Type B pancreatic cell (in vitro differentiated cells): ENCODE measurements at regions not wholly inside any gene's neighbourhood (a gene's known extent, or its start where the extent isn't known, plus 50 kb on each side); places are given as distances from the start of the nearest gene placed in this dataset.
A peak's percentile ranks its signal among the peaks of the same experiment; 100 is the strongest.
"Not testable (repeated sequence)": the region's sequence is repeated elsewhere in the genome, so short reads cannot be mapped to it uniquely, and the experiment has no call there.

Experiments
- DNase-seq: peaks from one replicate; pipeline ENCODE4 v3.0.0; 2021; ENCODE audit warnings: mixed read lengths; ENCODE audit not compliant: unreplicated experiment; ENCODE audit errors: extremely low spot score
- H3K27ac Mint-ChIP-seq: 2 replicates; pipeline ENCODE4 v1.8.0; 2021; ENCODE audit warnings: mild to moderate bottlenecking, mixed read lengths
- H3K27me3 Mint-ChIP-seq: 2 replicates; pipeline ENCODE4 v1.8.0; 2021; ENCODE audit warnings: mixed read lengths
- H3K36me3 Mint-ChIP-seq: 2 replicates; pipeline ENCODE4 v1.8.0; 2021; ENCODE audit warnings: mixed read lengths
- H3K4me1 Mint-ChIP-seq: one replicate; pipeline ENCODE4 v1.8.0; 2021; ENCODE audit warnings: mixed read lengths; ENCODE audit not compliant: unreplicated experiment
- H3K4me3 Mint-ChIP-seq: 2 replicates; pipeline ENCODE4 v1.8.0; 2021; ENCODE audit warnings: mild to moderate bottlenecking, mixed read lengths
- H3K9me3 Mint-ChIP-seq: 2 replicates; pipeline ENCODE4 v1.8.0; 2021; ENCODE audit warnings: mixed read lengths
- TF ChIP-seq, protein P1 (sequence below): fragments of 200-600 bp; sonication (generic); conservative IDR thresholded peaks from 2 replicates; pipeline ENCODE4 v1.5.0; 2021; ENCODE audit warnings: antibody characterized with exemption, mild to moderate bottlenecking

GRCh38 chr6:155543166-155543847 lies 87.7 kb upstream of the NOX3 start:
- Mint-ChIP-seq H3K36me3 (no peaks in the 10 kb centered on the region), H3K27ac (no peak overlapping the region), H3K4me3 (no peak overlapping the region), H3K4me1 (no peaks in the 10 kb centered on the region), H3K9me3 (no peaks in the 10 kb centered on the region), H3K27me3 (no peaks in the 10 kb centered on the region)
- DNase-seq: no peak
- TF ChIP-seq, protein P1, sequence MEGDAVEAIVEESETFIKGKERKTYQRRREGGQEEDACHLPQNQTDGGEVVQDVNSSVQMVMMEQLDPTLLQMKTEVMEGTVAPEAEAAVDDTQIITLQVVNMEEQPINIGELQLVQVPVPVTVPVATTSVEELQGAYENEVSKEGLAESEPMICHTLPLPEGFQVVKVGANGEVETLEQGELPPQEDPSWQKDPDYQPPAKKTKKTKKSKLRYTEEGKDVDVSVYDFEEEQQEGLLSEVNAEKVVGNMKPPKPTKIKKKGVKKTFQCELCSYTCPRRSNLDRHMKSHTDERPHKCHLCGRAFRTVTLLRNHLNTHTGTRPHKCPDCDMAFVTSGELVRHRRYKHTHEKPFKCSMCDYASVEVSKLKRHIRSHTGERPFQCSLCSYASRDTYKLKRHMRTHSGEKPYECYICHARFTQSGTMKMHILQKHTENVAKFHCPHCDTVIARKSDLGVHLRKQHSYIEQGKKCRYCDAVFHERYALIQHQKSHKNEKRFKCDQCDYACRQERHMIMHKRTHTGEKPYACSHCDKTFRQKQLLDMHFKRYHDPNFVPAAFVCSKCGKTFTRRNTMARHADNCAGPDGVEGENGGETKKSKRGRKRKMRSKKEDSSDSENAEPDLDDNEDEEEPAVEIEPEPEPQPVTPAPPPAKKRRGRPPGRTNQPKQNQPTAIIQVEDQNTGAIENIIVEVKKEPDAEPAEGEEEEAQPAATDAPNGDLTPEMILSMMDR: no peak

GRCh38 chr6:155542036-155542435 lies 86.4 kb upstream of the NOX3 start:
- H3K4me3 Mint-ChIP-seq: no peak overlapping the region
- no peaks in the 10 kb centered on the region for H3K9me3 Mint-ChIP-seq
- DNase-seq: no peak
- TF ChIP-seq, protein P1: no peak
- H3K36me3 Mint-ChIP-seq: no peaks in the 10 kb centered on the region
- no peaks in the 10 kb centered on the region for H3K27me3 Mint-ChIP-seq
- no peaks in the 10 kb centered on the region for H3K4me1 Mint-ChIP-seq
- H3K27ac Mint-ChIP-seq: no peak overlapping the region

DNA sequence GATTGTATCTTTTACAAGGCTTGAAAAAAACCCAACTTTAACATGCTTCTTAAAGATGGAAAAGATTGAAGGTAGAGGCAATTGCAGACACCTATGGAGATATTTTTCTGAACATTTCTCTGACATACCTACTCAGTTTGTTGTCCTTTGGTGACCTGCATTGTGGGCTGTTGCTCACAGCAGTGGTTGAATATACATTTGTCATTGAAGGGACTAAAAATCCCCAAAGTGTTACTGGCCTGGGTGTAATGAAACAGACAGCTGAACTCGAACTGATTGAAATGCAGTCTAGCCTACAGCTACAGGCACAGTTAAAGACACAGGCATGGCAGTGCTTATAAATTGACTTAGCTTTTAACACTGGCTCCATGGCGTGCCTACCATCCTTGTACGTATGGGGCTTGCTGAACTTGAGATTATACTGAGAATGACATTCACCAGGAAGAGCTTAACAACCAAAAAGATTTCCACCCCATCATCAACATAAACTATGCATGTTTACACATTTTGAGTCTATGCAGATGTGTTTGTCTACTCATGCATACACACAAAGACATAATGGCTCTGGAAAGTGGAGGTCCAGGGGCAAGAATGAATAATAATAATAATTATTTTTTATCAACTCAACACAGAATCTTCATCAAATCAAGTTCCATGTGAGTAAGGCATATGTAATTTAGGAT lies 83.2 kb upstream of the NOX3 start:
- Mint-ChIP-seq H3K36me3 (no peaks in the 10 kb centered on the region), H3K27ac (no peak overlapping the region), H3K4me1 (no peaks in the 10 kb centered on the region), H3K27me3 (no peaks in the 10 kb centered on the region), H3K4me3 (no peak overlapping the region), H3K9me3 (peaks cover 4% of the 10 kb centered on the region)
- DNase-seq: no peak
- TF ChIP-seq, protein P1: no peak

- Mint-ChIP-seq H3K27me3 (no peaks in the 10 kb centered on the region), H3K27ac (no peak overlapping the region), H3K4me1 (no peaks in the 10 kb centered on the region), H3K9me3 (peaks cover 4% of the 10 kb centered on the region), H3K4me3 (no peak overlapping the region), H3K36me3 (no peaks in the 10 kb centered on the region)
- DNase-seq: no peak
- TF ChIP-seq, protein P1: no peak
Observed at GRCh38 chr6:155534678-155535077, 79.0 kb upstream of the NOX3 start.

- Mint-ChIP-seq H3K36me3 (no peaks in the 10 kb centered on the region), H3K9me3 (peaks cover 1% of the 10 kb centered on the region), H3K27ac (no peak overlapping the region), H3K27me3 (no peaks in the 10 kb centered on the region), H3K4me3 (no peak overlapping the region), H3K4me1 (peaks cover 9% of the 10 kb centered on the region)
- TF ChIP-seq, protein P1: peak; percentile 82
- no peak for DNase-seq
Observed at GRCh38 chr6:155530219-155530834, 74.7 kb upstream of the NOX3 start.

DNA sequence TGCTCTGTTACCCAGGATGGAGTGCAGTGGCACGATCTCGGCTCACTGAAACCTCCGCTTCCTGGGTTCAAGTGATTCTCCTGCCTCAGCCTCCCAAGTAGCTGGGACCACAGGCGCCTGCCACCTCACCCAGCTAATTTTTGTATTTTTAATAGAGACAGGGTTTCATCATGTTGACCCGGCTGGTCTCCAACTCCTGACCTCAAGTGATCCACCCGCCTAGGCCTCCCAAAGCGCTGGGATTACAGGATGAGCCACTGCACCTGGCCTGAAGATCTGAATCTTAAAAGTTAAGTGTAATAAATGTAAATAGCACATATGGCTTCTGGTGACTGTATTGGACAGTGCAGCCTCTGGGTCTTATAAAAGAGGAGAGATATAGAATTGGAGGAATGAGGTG lies 74.2 kb upstream of the NOX3 start:
- DNase-seq, H3K27me3 Mint-ChIP-seq, H3K4me1 Mint-ChIP-seq, H3K4me3 Mint-ChIP-seq, H3K27ac Mint-ChIP-seq, H3K9me3 Mint-ChIP-seq, H3K36me3 Mint-ChIP-seq: not testable (repeated sequence)
